Stomach (tissue), 8 donors: ENCODE measurements at regions not wholly inside any gene's neighbourhood (a gene's known extent, or its start where the extent isn't known, plus 50 kb on each side); places are given as distances from the start of the nearest gene placed in this dataset.
"Not testable (repeated sequence)": the region's sequence is repeated elsewhere in the genome, so short reads cannot be mapped to it uniquely, and the experiment has no call there.

Experiments used
- DNase-seq, 2 donors: peaks; one replicate each; pipeline versions ENCODE4 v3.0.0 to v3.0.0-alpha.2; 2013 to 2019
- H3K27ac ChIP-seq, 5 donors: fragments of 200-600 bp in 4 of 5; sonication (generic) in 4 of 5; one replicate each; pipeline ENCODE4 v1.5.1; 2013 to 2019; ENCODE audit warnings: mild to moderate bottlenecking in 1 of 5, moderate library complexity in 1 of 5
- H3K27me3 ChIP-seq, 3 donors: fragments of 200-600 bp; sonication (generic); one replicate each; pipeline ENCODE4 v1.5.1; 2017 to 2019; ENCODE audit warnings: mixed run types in 1 of 3
- H3K36me3 ChIP-seq, 4 donors: fragments of 200-600 bp; sonication (generic); 1 replicate in 3 of 4; 2 replicates in 1 of 4; pipeline ENCODE4 v1.5.1; 2016 to 2019
- H3K4me1 ChIP-seq, 4 donors: fragments of 200-600 bp; sonication (generic); one replicate each; pipeline ENCODE4 v1.5.1; 2016 to 2019
- H3K4me3 ChIP-seq, 4 donors: fragments of 200-600 bp; sonication (generic) in 3 of 4; one replicate each; pipeline ENCODE4 v1.5.1; 2016 to 2019; ENCODE audit warnings: mild to moderate bottlenecking in 1 of 4
- H3K9me3 ChIP-seq, 4 donors: fragments of 200-600 bp; sonication (generic); one replicate each; pipeline ENCODE4 v1.5.1; 2016 to 2019
- EP300 ChIP-seq: sonication (generic); formaldehyde crosslinking; IDR thresholded peaks from one replicate; pipeline ENCODE4 v1.6.1; 2017; ENCODE audit warnings: antibody characterized with exemption
- POLR2A ChIP-seq, 4 donors: fragments of 450-650 bp; IDR thresholded peaks; one replicate each; pipeline ENCODE4 v1.6.1; 2016; ENCODE audit warnings: antibody characterized with exemption in 4 of 4, control low read depth in 2 of 4, mild to moderate bottlenecking in 1 of 4, moderate library complexity in 1 of 4
- POLR2AphosphoS5 ChIP-seq, 3 donors: sonication (generic); formaldehyde crosslinking; IDR thresholded peaks; one replicate each; pipeline ENCODE4 v1.6.1; 2016; ENCODE audit warnings: antibody characterized with exemption in 3 of 3
- WGBS, 5 donors: extraction: QIAGEN DNeasy Blood & Tissue Kit in 3 of 5; methylation state at CpG; one replicate each; pipeline versions ENCODE4 v1.1.5 to v1.1.7; 2013 to 2018; 5-methylcytosine and 5-hydroxymethylcytosine counted together
- intact Hi-C: fragments of 100-400 bp; cut with DNase I; formaldehyde crosslinking; loops from one replicate; pipeline ENCODE4 v1.15.1; 2023; ENCODE audit warnings: low total_unique reads
- TF ChIP-seq, protein P1 (sequence below), 7 experiments: fragments of 450-650 bp in 4 of 7; fragments of 200-600 bp in 3 of 7; sonication (generic) in 3 of 7; IDR thresholded peaks; one replicate each; pipeline ENCODE4 v1.5.1; 2016 to 2019; ENCODE audit warnings: antibody characterized with exemption in 7 of 7, control low read depth in 2 of 7, mild to moderate bottlenecking in 1 of 7
- donor health status: healthy with polysubstance abuse.
- donor health status: Bipolar disorder and iron deficiency.
- donor health status: healthy.

DNA sequence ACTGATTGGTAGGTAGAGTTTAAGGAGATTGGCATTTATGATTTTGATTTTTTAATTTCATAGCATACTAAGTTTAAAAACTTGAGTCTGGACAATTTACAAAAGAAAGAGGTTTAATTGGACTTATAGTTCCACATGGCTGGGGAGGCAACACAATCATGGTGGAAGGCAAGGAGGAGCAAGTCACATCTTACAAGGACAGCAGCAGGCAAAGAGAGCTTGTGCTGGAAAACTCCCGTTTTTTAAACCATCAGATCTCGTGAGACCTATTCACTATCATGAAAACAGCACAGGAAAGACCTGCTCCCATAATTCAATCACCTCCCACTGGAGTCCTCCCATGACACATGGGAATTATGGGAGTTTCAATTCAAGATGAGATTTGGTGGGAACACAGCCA lies 630.9 kb upstream of the NR2F2 start:
- Histone ChIP-seq H3K36me3 (no peaks in the 10 kb centered on the region), H3K27me3 (no peaks in the 10 kb centered on the region), H3K4me3 (no peak overlapping the region), H3K4me1 (no peaks in the 10 kb centered on the region), H3K9me3 (peaks cover 12 to 40% (median 37%) of the 10 kb centered on the region in 4 donors), H3K27ac (no peak overlapping the region)
- TF ChIP-seq, protein P1, sequence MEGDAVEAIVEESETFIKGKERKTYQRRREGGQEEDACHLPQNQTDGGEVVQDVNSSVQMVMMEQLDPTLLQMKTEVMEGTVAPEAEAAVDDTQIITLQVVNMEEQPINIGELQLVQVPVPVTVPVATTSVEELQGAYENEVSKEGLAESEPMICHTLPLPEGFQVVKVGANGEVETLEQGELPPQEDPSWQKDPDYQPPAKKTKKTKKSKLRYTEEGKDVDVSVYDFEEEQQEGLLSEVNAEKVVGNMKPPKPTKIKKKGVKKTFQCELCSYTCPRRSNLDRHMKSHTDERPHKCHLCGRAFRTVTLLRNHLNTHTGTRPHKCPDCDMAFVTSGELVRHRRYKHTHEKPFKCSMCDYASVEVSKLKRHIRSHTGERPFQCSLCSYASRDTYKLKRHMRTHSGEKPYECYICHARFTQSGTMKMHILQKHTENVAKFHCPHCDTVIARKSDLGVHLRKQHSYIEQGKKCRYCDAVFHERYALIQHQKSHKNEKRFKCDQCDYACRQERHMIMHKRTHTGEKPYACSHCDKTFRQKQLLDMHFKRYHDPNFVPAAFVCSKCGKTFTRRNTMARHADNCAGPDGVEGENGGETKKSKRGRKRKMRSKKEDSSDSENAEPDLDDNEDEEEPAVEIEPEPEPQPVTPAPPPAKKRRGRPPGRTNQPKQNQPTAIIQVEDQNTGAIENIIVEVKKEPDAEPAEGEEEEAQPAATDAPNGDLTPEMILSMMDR (IDR thresholded peaks at IDR 0.05), result no peak
- TF ChIP-seq POLR2A (IDR thresholded peaks at IDR 0.05) (no peak), POLR2AphosphoS5 (IDR thresholded peaks at IDR 0.05) (no peak), EP300 (no peak)
- WGBS, 5 donors, result 75 to 96% (median 88%) methylated on average over 2 of the region's 2 CpGs
- DNase-seq, result no peak
- intact Hi-C loops, result no loop called here

DNA sequence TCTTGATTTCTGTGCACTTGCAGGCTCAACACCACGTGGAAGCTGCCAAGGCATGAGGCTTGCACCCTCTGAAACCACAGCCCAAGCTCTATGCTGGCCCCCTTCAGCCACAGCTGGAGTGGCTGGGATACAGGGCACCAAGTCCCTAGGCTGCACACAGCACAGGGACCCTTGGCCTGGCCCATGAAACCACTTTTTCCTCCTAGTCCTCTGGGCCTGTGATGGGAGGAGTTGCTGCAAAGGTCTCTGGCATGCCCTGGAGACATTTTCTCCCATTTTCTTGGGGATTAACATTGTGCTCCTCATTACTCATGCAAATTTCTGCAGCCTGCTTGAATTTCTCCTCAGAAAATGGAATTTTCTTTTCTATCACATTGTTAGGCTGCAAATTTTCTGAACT lies 629.8 kb upstream of the NR2F2 start:
- DNase-seq, H3K4me1 ChIP-seq, H3K4me3 ChIP-seq, H3K36me3 ChIP-seq, H3K27ac ChIP-seq, intact Hi-C loops, H3K27me3 ChIP-seq: not testable (repeated sequence)
- WGBS, 5 donors, result 45 to 71% (median 64%) methylated on average over 1 of the region's 1 CpG
- H3K9me3 ChIP-seq, result peaks cover 6 to 32% (median 30%) of the 10 kb centered on the region in 4 donors

DNA sequence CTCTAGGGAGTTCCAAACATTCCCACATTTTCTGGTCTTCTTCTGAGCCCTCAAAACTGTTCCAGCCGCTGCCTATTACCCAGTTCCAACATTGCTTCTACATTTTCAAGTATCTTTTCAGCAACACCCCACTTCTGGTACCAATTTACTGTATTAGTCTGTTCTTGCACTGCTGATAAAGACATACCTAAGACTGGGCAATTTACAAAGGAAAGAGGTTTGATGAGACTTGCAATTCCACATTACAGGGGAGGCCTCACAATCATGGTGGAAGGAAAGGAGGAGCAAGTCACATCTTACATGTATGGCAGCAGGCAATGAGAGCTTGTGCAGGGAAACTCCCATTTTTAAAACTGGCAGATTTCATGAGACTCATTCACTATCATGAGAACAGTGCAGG lies 629.1 kb upstream of the NR2F2 start:
- no peak for TF ChIP-seq EP300
- no peak for TF ChIP-seq POLR2AphosphoS5 (IDR thresholded peaks at IDR 0.05)
- TF ChIP-seq POLR2A (IDR thresholded peaks at IDR 0.05), result no peak
- TF ChIP-seq, protein P1 (IDR thresholded peaks at IDR 0.05), result no peak
- 72 to 85% (median 81%) methylated on average over 1 of the region's 1 CpG for WGBS, 5 donors
- Histone ChIP-seq H3K4me3 (no peak overlapping the region), H3K27ac (no peak overlapping the region), H3K36me3 (no peaks in the 10 kb centered on the region), H3K4me1 (no peaks in the 10 kb centered on the region), H3K9me3 (peaks cover 6 to 32% (median 30%) of the 10 kb centered on the region in 4 donors), H3K27me3 (no peaks in the 10 kb centered on the region)
- intact Hi-C loops, result no loop called here
- no peak for DNase-seq

DNA sequence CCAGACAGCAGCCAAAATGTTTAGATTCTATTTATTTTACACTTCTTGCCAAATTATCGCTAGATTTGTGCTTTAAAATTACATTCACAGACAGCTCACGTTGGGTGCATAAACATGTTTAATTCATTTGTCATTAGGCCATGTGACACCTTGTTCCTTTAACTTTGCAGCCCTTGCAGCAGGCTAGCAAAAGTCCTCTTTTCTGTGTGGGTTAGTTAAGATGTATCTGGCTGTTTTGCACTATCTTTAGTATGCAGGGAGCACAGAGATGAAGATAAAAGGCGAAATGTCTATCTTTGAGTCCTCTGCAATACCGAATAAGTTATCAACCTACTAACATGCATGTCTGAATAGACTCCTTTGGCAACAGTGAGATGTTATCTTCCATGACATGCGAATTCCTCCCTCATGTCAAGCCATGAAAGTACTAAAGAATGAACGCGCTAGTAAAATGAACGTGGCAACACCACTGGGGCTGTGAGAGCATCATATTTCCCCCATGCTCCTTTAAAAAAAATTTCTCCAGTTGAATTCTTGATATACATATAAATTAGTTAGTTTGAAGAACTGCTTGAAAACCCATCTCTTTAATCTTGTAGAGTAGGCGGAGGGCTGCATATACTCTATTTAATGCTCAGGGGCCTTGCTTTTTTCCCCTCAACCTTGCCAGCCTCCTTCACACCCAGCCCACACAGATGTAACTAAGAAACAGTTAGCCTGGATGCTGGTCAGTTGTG lies 620.4 kb upstream of the NR2F2 start:
- Histone ChIP-seq H3K9me3 (no peaks in the 10 kb centered on the region), H3K27me3 (no peaks in the 10 kb centered on the region), H3K27ac (no peak overlapping the region), H3K36me3 (no peaks in the 10 kb centered on the region), H3K4me1 (peaks cover 0 to 6% (median 0%) of the 10 kb centered on the region in 4 donors), H3K4me3 (no peak overlapping the region)
- no peak for TF ChIP-seq POLR2A (IDR thresholded peaks at IDR 0.05)
- no peak for TF ChIP-seq EP300
- TF ChIP-seq, protein P1 (IDR thresholded peaks at IDR 0.05), result no peak
- no peak for TF ChIP-seq POLR2AphosphoS5 (IDR thresholded peaks at IDR 0.05)
- DNase-seq, result no peak
- 76 to 85% (median 83%) methylated on average over 9 of the region's 9 CpGs for WGBS, 5 donors
- intact Hi-C loops, result no loop called here

DNA sequence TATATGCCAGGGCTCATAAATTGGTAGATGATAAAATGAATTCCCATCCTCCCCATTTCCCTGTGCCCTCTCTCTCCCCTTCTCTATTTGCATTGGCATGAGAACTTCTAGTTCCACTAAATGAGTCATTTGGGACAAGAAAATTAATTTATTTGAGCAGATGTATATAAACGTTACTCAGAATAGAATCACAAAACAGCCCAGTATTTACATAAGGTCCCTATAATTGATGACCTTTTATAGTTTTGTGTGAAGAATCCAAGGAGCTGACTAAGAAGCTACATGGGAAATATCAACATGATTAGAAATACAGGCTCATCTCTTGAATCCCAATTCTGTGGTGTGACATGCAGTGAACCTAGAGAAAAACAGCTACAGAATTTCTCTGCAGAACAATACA lies 617.7 kb upstream of the NR2F2 start:
- no peaks in the 10 kb centered on the region for H3K27me3 ChIP-seq
- H3K9me3 ChIP-seq, result no peaks in the 10 kb centered on the region
- no peak overlapping the region for H3K4me3 ChIP-seq
- WGBS, 5 donors, result 13 to 43% (median 36%) methylated on average over 1 of the region's 1 CpG
- H3K36me3 ChIP-seq, result no peaks in the 10 kb centered on the region
- H3K27ac ChIP-seq, result no peak overlapping the region
- TF ChIP-seq EP300 (no peak), POLR2A (IDR thresholded peaks at IDR 0.05) (no peak), POLR2AphosphoS5 (IDR thresholded peaks at IDR 0.05) (no peak)
- TF ChIP-seq, protein P1 (IDR thresholded peaks at IDR 0.05), result no peak
- no peak for DNase-seq
- peaks cover 0 to 6% (median 0%) of the 10 kb centered on the region in 4 donors for H3K4me1 ChIP-seq
- intact Hi-C loops, result no loop called here
